HG02588 (cell line): ENCODE measurements at regions not wholly inside any gene's neighbourhood (a gene's known extent, or its start where the extent isn't known, plus 50 kb on each side); places are given as distances from the start of the nearest gene placed in this dataset.

ENCODE experiments used
- ATAC-seq: cut with Tn5 transposase; IDR thresholded peaks from one replicate; pipeline ENCODE4 v1.9.1; 2021; ENCODE audit warnings: mild to moderate bottlenecking, moderate library complexity; ENCODE audit not compliant: unreplicated experiment

- no peak for ATAC-seq
Observed at GRCh38 chr5:12459326-12459725, 555.1 kb upstream of the CTNND2 start.

- no peak for ATAC-seq
Observed at GRCh38 chr5:12419075-12419474, 514.8 kb upstream of the CTNND2 start.

GRCh38 chr5:12413585-12413984 lies 509.3 kb upstream of the CTNND2 start:
- no peak for ATAC-seq

DNA sequence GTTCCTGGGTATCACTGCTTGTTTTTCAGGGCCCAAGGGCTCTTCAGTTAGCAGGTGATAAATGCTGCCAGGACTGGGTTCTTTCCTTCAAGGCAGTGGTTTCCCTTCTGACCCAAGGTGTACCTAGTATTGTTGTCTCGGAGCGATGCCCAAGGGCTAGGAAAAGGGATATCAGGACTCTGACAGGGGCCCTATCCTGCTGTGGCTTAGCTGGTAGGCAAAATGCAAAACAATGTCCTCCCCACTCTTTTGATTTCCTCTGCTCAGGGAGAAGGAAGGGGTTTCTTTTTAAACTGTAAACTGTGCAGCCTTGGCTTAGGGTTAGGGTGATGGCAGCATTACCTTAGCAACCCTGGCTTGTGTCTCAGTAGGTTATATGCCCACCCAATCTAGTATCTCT lies 508.8 kb upstream of the CTNND2 start:
- ATAC-seq: no peak

DNA sequence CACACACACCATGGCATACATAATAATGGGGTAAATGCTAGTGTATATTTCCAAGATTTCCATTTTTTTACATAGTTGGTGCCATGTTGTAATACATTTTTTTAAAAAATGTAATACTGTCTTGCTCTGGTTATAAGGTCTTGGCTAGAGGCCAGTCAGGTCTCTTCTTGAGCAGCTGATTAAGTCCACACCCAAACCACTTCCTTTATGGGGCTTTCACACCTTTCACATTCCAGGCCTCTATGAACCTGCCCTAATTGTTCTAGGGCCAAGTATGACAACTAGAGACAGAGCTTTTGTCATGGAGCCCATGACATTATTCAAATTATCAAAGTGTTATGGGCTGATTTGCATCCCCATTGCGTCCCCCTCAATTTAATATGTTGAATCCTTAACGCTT lies 495.6 kb upstream of the CTNND2 start:
- ATAC-seq: no peak

DNA sequence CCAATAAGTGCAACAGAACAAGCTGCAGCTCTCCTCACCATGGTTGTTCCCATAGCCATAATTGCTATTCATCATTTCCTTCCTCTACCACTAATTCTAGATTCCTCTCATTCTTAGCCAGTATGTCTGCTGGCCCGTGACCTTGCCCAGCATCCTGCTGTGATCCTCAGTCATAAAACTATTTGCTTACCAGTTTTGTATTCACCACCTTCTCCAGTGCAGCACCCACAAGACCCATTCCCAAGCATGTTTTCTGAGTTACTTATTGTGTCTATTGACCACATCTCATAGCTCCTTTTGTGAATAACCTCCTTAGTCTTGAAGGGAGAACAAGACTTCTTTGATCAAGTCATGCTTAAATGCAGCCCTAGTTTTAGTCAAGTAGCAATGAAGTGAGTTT lies 488.0 kb upstream of the CTNND2 start:
- no peak for ATAC-seq

DNA sequence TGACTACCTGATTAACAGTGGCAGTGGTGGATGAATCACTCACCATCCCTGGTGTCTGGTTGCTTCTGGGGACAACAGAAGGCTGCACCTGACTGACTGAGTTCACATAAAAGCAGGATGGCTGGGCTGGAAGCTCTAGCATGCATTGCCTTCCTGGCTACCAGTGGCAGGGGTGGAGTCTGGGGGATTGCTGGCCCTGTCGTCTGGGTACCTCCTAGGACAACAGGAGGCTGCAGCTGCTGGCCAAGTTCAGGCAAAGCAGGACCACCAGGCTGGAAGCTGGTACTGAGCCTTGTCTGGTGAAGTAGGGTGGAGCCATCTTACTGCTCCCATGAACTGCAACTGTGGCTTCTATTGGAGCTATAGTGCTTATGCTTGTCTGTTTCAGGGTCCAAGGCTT lies 480.8 kb upstream of the CTNND2 start:
- no peak for ATAC-seq

- no peak for ATAC-seq
Observed at GRCh38 chr5:12384005-12384404, 479.8 kb upstream of the CTNND2 start.

DNA sequence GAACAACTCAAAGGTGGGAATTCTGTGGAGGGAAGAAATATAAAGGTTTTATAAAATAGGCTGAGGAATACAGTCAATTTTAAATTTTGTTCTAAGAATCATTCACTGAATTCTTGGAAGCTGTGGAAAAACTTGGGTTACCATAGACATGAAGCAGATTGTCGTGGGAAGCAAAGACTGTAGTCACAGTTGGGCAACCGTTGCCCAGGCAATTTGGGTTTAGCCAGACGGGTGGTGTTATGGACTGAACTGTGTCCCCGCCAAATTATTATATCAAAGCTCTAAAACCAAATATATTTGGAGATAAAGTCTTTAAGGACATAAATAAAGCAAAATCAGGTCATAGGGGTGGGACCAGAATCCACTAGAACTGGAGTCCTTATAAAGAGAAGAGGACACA lies 463.7 kb upstream of the CTNND2 start:
- ATAC-seq: no peak

- ATAC-seq: no peak
Observed at GRCh38 chr5:12360218-12360617, 456.0 kb upstream of the CTNND2 start.

DNA sequence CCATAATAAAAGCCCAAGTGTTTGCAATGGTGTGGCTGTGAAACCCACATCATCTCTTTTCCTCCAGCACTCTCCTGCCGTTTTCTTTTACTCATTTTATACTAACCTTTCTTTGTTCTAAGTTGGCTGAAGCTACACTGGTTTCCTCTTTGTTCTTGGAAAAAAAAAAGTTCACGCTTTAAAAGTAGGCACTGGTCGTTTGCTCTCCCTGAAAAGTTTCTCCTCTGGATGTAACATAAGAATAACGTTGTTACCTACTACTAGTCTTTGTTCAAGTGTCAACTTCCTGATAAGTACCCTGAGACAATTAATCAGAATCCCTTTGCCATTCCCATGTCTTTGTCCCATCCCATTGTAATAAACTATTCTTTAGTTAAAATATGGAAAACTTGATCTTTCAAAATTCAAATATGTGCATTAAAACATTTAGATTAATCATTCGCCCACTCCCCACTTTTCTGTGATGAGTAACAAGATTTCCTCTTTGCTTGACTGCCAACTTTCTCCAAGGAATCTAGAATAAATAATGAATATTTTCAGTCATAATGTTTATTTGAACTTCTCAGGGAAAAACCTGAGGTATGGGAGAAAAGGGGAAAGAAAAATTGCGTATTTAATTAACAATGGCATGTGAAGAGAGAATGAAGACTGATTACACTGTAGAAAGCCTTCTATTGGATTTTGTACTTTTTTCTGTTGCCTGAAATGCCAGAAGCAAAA lies 454.3 kb upstream of the CTNND2 start:
- ATAC-seq: no peak

- no peak for ATAC-seq
Observed at GRCh38 chr5:12357626-12358025, 453.4 kb upstream of the CTNND2 start.

DNA sequence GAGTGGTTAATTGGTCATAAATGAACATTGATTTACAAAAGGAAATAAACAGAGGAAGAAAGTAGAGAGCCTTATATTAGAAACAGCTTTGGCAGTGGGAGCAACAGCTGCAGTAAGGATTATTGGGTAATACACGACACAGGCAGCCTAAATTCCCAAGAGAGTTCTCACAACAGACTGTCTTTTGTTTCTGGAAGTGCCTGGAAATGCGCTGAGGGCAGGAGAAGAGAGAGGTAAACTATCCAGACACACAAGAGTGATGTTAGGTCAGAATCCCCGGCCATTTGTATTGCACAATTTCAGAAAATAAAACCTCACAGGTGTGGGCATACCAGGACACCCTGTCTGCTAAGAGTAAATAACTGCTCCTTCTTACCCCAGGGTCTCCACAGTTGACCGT lies 450.4 kb upstream of the CTNND2 start:
- no peak for ATAC-seq

DNA sequence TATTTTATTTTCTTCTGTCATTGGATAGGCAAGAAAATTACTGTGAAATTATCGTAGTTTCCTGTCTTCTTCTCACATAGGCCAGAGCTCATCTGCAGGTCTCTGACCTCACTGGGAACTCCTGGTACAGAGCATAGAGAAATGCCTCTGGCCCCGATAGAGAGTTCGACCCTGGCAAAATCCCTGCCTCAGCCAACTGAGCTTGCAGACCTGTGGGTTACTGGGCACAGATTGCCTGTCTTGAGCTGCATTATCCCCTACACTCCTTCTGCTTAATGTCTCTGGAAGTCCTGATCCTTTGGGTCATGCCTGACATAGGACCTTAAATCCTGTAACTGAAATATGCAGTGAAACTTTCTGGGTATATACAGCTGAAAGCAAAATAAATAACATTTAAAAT lies 439.3 kb upstream of the CTNND2 start:
- no peak for ATAC-seq

GRCh38 chr5:12335938-12336337 lies 431.7 kb upstream of the CTNND2 start:
- no peak for ATAC-seq

GRCh38 chr5:12332480-12332879 lies 428.2 kb upstream of the CTNND2 start:
- ATAC-seq: no peak

DNA sequence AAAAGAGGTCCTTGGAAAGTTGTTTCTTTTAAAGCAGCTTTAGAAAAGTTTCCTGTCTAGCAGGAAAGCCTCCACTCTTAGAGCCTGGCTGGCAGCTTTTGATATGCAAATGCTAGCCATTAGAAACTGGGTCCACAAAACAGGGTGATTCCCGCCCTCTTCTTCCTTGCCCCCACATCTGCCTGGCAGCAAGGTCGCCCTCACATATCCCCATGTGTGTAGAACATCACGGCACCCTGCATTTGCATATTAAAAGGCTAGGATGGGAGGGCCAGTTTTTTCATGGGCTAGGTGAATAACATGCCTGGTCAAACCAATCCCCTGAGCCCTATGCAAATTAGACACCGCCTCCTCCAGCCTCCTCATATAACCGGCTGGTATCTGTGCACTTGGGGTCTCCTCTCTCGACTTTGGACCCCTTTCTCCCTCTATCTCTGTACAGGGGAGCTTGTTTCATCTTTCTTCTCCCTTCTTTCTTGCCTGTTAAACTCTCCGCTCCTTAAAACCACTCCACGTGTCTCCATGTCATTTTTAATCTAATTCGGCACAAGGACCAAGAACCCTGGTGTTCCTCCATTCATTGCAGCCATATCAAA lies 426.8 kb upstream of the CTNND2 start:
- no peak for ATAC-seq

DNA sequence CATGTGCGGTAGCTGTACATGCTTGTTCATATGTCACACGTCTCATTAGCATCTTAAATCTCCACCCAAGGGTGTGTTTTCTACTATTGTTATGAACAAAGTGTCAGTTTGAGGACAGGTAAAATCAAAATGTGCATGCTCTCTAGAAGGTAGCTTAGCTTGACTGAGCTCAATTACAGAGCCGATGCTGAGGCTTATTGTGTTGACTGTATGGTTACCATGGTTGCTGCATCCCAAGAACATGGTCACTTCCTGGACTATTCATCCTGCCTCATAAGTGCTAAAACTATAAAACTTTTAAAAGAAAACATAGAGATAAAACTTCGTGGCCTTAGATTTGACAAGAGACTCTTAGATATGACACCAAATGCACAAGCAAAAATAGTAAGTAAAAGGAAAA lies 426.1 kb upstream of the CTNND2 start:
- ATAC-seq: no peak

- no peak for ATAC-seq
Observed at GRCh38 chr5:12323637-12324229, 419.5 kb upstream of the CTNND2 start.

GRCh38 chr5:12322042-12322441 lies 417.8 kb upstream of the CTNND2 start:
- no peak for ATAC-seq

DNA sequence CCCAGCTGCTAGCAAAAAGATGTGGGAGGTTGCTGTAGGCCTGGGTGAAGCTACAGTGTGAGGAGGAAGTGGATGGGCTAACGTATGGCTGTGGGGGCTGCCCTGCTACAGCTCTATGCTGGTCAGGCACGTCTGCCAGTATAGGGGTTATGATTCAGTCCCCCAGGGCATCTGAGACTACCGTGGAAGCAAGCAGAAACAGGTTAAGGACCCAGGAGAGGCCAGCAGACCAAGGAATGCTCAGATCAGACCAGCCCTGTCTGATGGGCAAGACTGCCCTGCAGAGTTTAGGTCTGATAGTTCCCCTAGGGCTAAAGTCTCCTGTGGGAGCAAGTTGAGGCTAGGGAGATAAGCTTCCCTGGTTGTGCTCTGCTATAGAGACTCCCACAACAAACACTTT lies 416.1 kb upstream of the CTNND2 start:
- no peak for ATAC-seq

GRCh38 chr5:12316812-12317211 lies 412.6 kb upstream of the CTNND2 start:
- no peak for ATAC-seq

- ATAC-seq: no peak
Observed at GRCh38 chr5:12315461-12315860, 411.2 kb upstream of the CTNND2 start.
